WERI-Rb-1 (cell line): ENCODE measurements at regions not wholly inside any gene's neighbourhood (a gene's known extent, or its start where the extent isn't known, plus 50 kb on each side); places are given as distances from the start of the nearest gene placed in this dataset.
"Not testable (repeated sequence)": the region's sequence is repeated elsewhere in the genome, so short reads cannot be mapped to it uniquely, and the experiment has no call there.

Source experiments
- DNase-seq: peaks from one replicate; pipeline ENCODE4 v3.0.0-alpha.2; 2020
- H3K27ac ChIP-seq: fragments of 250-450 bp; sonication (Bioruptor Pico); 2 replicates; pipeline ENCODE4 v1.5.1; 2020; ENCODE audit warnings: mild to moderate bottlenecking, moderate library complexity
- H3K27me3 ChIP-seq: fragments of 250-450 bp; sonication (Bioruptor Pico); 2 replicates; pipeline ENCODE4 v1.5.1; 2021; ENCODE audit warnings: mild to moderate bottlenecking, low read depth, moderate library complexity; ENCODE audit not compliant: insufficient read depth, severe bottlenecking
- H3K36me3 ChIP-seq: fragments of 250-450 bp; sonication (Bioruptor Pico); 2 replicates; pipeline ENCODE4 v1.5.1; 2020; ENCODE audit warnings: mild to moderate bottlenecking, moderate library complexity
- H3K4me3 ChIP-seq: 2 replicates; pipeline ENCODE4 v1.5.1; 2011; ENCODE audit warnings: low read depth, mild to moderate bottlenecking, control low read depth, low read length
- H3K9me3 ChIP-seq: fragments of 250-450 bp; sonication (Bioruptor Pico); 2 replicates; pipeline ENCODE4 v1.5.1; 2021; ENCODE audit warnings: mild to moderate bottlenecking, moderate library complexity; ENCODE audit not compliant: severe bottlenecking
- CTCF ChIP-seq: IDR thresholded peaks from 2 replicates; pipeline ENCODE4 v1.5.1; 2011; ENCODE audit warnings: low read depth, mild to moderate bottlenecking, control low read depth, inconsistent platforms, low read length

GRCh38 chr7:5121256-5121655 lies 68.8 kb upstream of the WIPI2 start:
- H3K36me3 ChIP-seq, H3K27me3 ChIP-seq, H3K9me3 ChIP-seq, H3K27ac ChIP-seq, H3K4me3 ChIP-seq, DNase-seq: not testable (repeated sequence)

GRCh38 chr7:5131238-5131637 lies 58.8 kb upstream of the WIPI2 start:
- not testable (repeated sequence) for H3K9me3 ChIP-seq, H3K27ac ChIP-seq, DNase-seq, H3K4me3 ChIP-seq, H3K27me3 ChIP-seq, H3K36me3 ChIP-seq

GRCh38 chr7:5132539-5132938 lies 57.5 kb upstream of the WIPI2 start:
- Histone ChIP-seq H3K36me3 (no peaks in the 10 kb centered on the region), H3K4me3 (no peak overlapping the region), H3K9me3 (no peaks in the 10 kb centered on the region), H3K27ac (no peak overlapping the region), H3K27me3 (no peaks in the 10 kb centered on the region)
- no peak for DNase-seq
- no peak for TF ChIP-seq CTCF

- Histone ChIP-seq H3K9me3 (no peaks in the 10 kb centered on the region), H3K36me3 (no peaks in the 10 kb centered on the region), H3K4me3 (no peak overlapping the region), H3K27me3 (no peaks in the 10 kb centered on the region), H3K27ac (no peak overlapping the region)
- peak; percentile 60 for TF ChIP-seq CTCF
- peak; percentile 66 for DNase-seq
Measured at GRCh38 chr7:5139998-5140397, 50.0 kb upstream of the WIPI2 start.
